ENCODE measurements at regions not wholly inside any gene's neighbourhood (a gene's known extent, or its start where the extent isn't known, plus 50 kb on each side); places are given as distances from the start of the nearest gene placed in this dataset.

DNA sequence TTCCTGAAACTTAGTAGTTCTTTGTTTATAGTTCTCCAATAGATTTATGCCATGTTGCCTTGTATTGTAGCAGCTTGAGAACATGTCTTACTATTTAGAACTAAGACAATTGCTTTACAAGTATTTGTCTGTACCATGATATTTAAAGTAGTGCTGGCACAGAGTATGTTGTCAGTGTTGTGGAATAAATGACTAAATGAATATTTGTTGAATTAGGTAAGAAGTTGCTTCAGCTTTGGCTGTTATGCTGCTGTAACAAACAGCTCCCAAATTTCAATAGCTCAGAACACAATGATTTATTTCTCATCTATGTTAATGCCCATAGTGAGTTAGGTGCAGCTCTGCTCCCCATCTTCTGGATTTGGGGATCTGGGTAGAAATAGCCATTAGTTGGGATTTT is 90.2 kb upstream of the VCAM1 start:
- H3K4me1 Mint-ChIP-seq = no peaks in the 10 kb centered on the region
- H3K9me3 Mint-ChIP-seq = peaks cover 9% of the 10 kb centered on the region
- Histone ChIP-seq H3K9me3 (ENCODE audit: control insufficient read depth, low read length) (no peaks in the 10 kb centered on the region), H3K27ac (ENCODE audit: low read depth, low read length) (no peak overlapping the region), H3K9ac (ENCODE audit: extremely low read depth, low read length, poor library complexity, severe bottlenecking) (no peak overlapping the region), H3K4me1 (ENCODE audit: control insufficient read depth, insufficient read depth, low read length) (no peaks in the 10 kb centered on the region), H3K4me3 (ENCODE audit: low read length) (no peak overlapping the region), H3K27me3 (ENCODE audit: control insufficient read depth, insufficient read depth, low read length, poor library complexity, severe bottlenecking) (no peaks in the 10 kb centered on the region), H3K36me3 (ENCODE audit: control insufficient read depth, insufficient read depth, low read length) (no peaks in the 10 kb centered on the region)
- no peak overlapping the region for H3K27ac Mint-ChIP-seq
- H3K36me3 Mint-ChIP-seq (ENCODE audit: low read depth) = no peaks in the 10 kb centered on the region
- H3K4me3 Mint-ChIP-seq = no peak overlapping the region
- no peak for TF ChIP-seq CTCF (conservative IDR thresholded peaks at IDR 0.05)
- no peak for DNase-seq
- H3K27me3 Mint-ChIP-seq (ENCODE audit: insufficient read depth) = no peaks in the 10 kb centered on the region

DNA sequence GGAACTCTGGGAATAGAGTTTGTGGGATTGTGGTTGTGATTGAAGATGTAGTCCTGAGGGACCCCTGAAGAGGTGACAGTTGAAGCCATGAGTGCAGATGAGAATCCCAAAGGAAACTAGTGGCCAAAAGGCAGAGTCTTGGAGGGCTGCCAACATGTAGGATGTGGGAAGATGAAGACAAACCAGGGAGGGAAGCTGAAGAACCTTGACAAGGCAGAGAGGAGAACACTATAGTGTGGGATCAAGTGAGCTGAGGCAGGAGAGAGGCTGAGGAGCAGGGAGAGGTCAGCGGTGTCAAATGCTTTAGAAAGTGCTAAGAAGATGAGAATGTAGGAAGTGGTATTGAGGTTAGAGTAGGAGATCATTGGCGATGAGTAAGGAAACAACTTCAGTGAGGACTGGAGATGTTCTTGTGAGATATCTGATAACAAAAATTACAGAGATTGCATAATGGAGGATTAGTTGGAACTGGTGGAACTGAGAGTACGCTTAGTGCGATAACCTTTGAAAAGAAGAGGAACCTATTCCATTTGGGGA is 88.5 kb upstream of the VCAM1 start:
- no peak overlapping the region for H3K27ac ChIP-seq (ENCODE audit: low read depth, low read length)
- H3K4me1 ChIP-seq (ENCODE audit: control insufficient read depth, insufficient read depth, low read length) = no peaks in the 10 kb centered on the region
- H3K36me3 Mint-ChIP-seq (ENCODE audit: low read depth) = no peaks in the 10 kb centered on the region
- no peaks in the 10 kb centered on the region for H3K27me3 ChIP-seq (ENCODE audit: control insufficient read depth, insufficient read depth, low read length, poor library complexity, severe bottlenecking)
- no peak overlapping the region for H3K4me3 Mint-ChIP-seq
- H3K9me3 Mint-ChIP-seq = peaks cover 17% of the 10 kb centered on the region
- H3K36me3 ChIP-seq (ENCODE audit: control insufficient read depth, insufficient read depth, low read length) = no peaks in the 10 kb centered on the region
- no peak for DNase-seq
- H3K4me1 Mint-ChIP-seq = no peaks in the 10 kb centered on the region
- TF ChIP-seq CTCF (conservative IDR thresholded peaks at IDR 0.05) = no peak
- no peak overlapping the region for H3K4me3 ChIP-seq (ENCODE audit: low read length)
- H3K9me3 ChIP-seq (ENCODE audit: control insufficient read depth, low read length) = no peaks in the 10 kb centered on the region
- no peak overlapping the region for H3K9ac ChIP-seq (ENCODE audit: extremely low read depth, low read length, poor library complexity, severe bottlenecking)
- H3K27ac Mint-ChIP-seq = no peak overlapping the region
- 91 to 98% methylated on average over 4 of the region's 4 CpGs for WGBS, 2 experiments (ENCODE audit: insufficient coverage in 1 of 2, insufficient read length in 1 of 2)
- peaks cover 2% of the 10 kb centered on the region for H3K27me3 Mint-ChIP-seq (ENCODE audit: insufficient read depth)

DNA sequence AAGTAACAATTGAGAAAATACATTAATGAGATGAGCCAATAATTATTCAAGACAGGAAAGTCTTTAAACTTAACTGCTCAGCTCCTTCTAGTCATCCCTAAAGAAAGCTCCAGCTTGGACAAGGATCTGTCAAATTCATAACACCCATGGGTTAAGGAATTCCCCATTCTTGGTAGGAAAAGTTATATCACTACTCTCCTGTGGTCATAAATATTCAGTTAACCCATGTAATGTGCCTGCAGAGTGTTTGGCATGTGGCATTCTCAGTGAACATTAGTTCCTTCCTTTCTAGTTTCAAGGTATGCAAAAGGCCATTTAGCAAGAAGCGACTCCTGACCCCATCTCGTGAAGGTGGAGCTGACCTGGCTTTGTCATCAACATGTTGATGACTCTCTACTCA is 76.7 kb upstream of the VCAM1 start:
- Mint-ChIP-seq H3K27me3 (ENCODE audit: insufficient read depth) (no peaks in the 10 kb centered on the region), H3K9me3 (peaks cover 7% of the 10 kb centered on the region), H3K4me1 (peaks cover 11% of the 10 kb centered on the region), H3K4me3 (no peak overlapping the region), H3K27ac (no peak overlapping the region), H3K36me3 (ENCODE audit: low read depth) (peaks cover 4% of the 10 kb centered on the region)
- WGBS, 2 experiments (ENCODE audit: insufficient coverage in 1 of 2, insufficient read length in 1 of 2) = 97% methylated on average over 2 of the region's 2 CpGs; no CpG with 5 or more reads in 1 of the 2 experiments
- H3K9me3 ChIP-seq (ENCODE audit: control insufficient read depth, low read length) = peaks cover 38% of the 10 kb centered on the region
- H3K27ac ChIP-seq (ENCODE audit: low read depth, low read length) = no peak overlapping the region
- no peaks in the 10 kb centered on the region for H3K36me3 ChIP-seq (ENCODE audit: control insufficient read depth, insufficient read depth, low read length)
- no peak for DNase-seq
- no peaks in the 10 kb centered on the region for H3K4me1 ChIP-seq (ENCODE audit: control insufficient read depth, insufficient read depth, low read length)
- H3K27me3 ChIP-seq (ENCODE audit: control insufficient read depth, insufficient read depth, low read length, poor library complexity, severe bottlenecking) = no peaks in the 10 kb centered on the region
- no peak overlapping the region for H3K9ac ChIP-seq (ENCODE audit: extremely low read depth, low read length, poor library complexity, severe bottlenecking)
- TF ChIP-seq CTCF (conservative IDR thresholded peaks at IDR 0.05) = no peak
- no peak overlapping the region for H3K4me3 ChIP-seq (ENCODE audit: low read length)
